Activated naive CD8-positive, alpha-beta T cell treated with anti-CD3 and anti-CD28 coated beads for 36 hours (primary cell): ENCODE measurements at regions not wholly inside any gene's neighbourhood (a gene's known extent, or its start where the extent isn't known, plus 50 kb on each side); places are given as distances from the start of the nearest gene placed in this dataset.
"Not testable (repeated sequence)": the region's sequence is repeated elsewhere in the genome, so short reads cannot be mapped to it uniquely, and the experiment has no call there.

Experiments
- DNase-seq: peaks from one replicate; pipeline ENCODE4 v3.0.0; 2021
- H3K27ac Mint-ChIP-seq: one replicate; pipeline ENCODE4 v1.8.0; 2022; ENCODE audit warnings: mild to moderate bottlenecking, moderate library complexity, mixed read lengths
- H3K27me3 Mint-ChIP-seq: one replicate; pipeline ENCODE4 v1.8.0; 2022; ENCODE audit warnings: mild to moderate bottlenecking, mixed read lengths
- H3K36me3 Mint-ChIP-seq: one replicate; pipeline ENCODE4 v1.8.0; 2021; ENCODE audit warnings: mild to moderate bottlenecking, mixed read lengths
- H3K4me1 Mint-ChIP-seq: one replicate; pipeline ENCODE4 v1.8.0; 2021; ENCODE audit warnings: mixed read lengths
- H3K4me3 Mint-ChIP-seq: one replicate; pipeline ENCODE4 v1.8.0; 2022; ENCODE audit warnings: mild to moderate bottlenecking, moderate library complexity, mixed read lengths
- H3K9me3 Mint-ChIP-seq: one replicate; pipeline ENCODE4 v1.8.0; 2022; ENCODE audit warnings: mixed read lengths

GRCh38 chr2:16381511-16381910, 284.1 kb downstream of the CYRIA start:
- H3K4me1 Mint-ChIP-seq = no peaks in the 10 kb centered on the region
- H3K4me3 Mint-ChIP-seq = no peak overlapping the region
- no peak for DNase-seq
- H3K36me3 Mint-ChIP-seq = no peaks in the 10 kb centered on the region
- H3K27me3 Mint-ChIP-seq = no peaks in the 10 kb centered on the region
- H3K9me3 Mint-ChIP-seq = no peaks in the 10 kb centered on the region
- no peak overlapping the region for H3K27ac Mint-ChIP-seq

GRCh38 chr2:16379901-16380300, 285.7 kb downstream of the CYRIA start:
- H3K36me3 Mint-ChIP-seq, H3K27me3 Mint-ChIP-seq, H3K4me1 Mint-ChIP-seq, H3K9me3 Mint-ChIP-seq, DNase-seq, H3K27ac Mint-ChIP-seq, H3K4me3 Mint-ChIP-seq: not testable (repeated sequence)

GRCh38 chr2:16379061-16379460, 286.6 kb downstream of the CYRIA start:
- not testable (repeated sequence) for H3K27me3 Mint-ChIP-seq, H3K9me3 Mint-ChIP-seq, H3K4me1 Mint-ChIP-seq, H3K27ac Mint-ChIP-seq, DNase-seq, H3K36me3 Mint-ChIP-seq, H3K4me3 Mint-ChIP-seq

- no peaks in the 10 kb centered on the region for H3K4me1 Mint-ChIP-seq
- H3K4me3 Mint-ChIP-seq = no peak overlapping the region
- H3K27me3 Mint-ChIP-seq = no peaks in the 10 kb centered on the region
- H3K27ac Mint-ChIP-seq = no peak overlapping the region
- no peaks in the 10 kb centered on the region for H3K9me3 Mint-ChIP-seq
- no peak for DNase-seq
- H3K36me3 Mint-ChIP-seq = no peaks in the 10 kb centered on the region
Observed at GRCh38 chr2:16378031-16378430, 287.6 kb downstream of the CYRIA start.

GRCh38 chr2:16375981-16376380, 289.7 kb downstream of the CYRIA start:
- no peak overlapping the region for H3K4me3 Mint-ChIP-seq
- no peaks in the 10 kb centered on the region for H3K36me3 Mint-ChIP-seq
- H3K9me3 Mint-ChIP-seq = no peaks in the 10 kb centered on the region
- no peak for DNase-seq
- H3K27me3 Mint-ChIP-seq = no peaks in the 10 kb centered on the region
- H3K27ac Mint-ChIP-seq = no peak overlapping the region
- H3K4me1 Mint-ChIP-seq = no peaks in the 10 kb centered on the region

GRCh38 chr2:16375351-16375750, 290.3 kb downstream of the CYRIA start:
- no peaks in the 10 kb centered on the region for H3K4me1 Mint-ChIP-seq
- H3K27me3 Mint-ChIP-seq = no peaks in the 10 kb centered on the region
- no peak overlapping the region for H3K27ac Mint-ChIP-seq
- no peaks in the 10 kb centered on the region for H3K9me3 Mint-ChIP-seq
- no peak overlapping the region for H3K4me3 Mint-ChIP-seq
- no peak for DNase-seq
- H3K36me3 Mint-ChIP-seq = no peaks in the 10 kb centered on the region

GRCh38 chr2:16374671-16375070, 291.0 kb downstream of the CYRIA start:
- Mint-ChIP-seq H3K4me3 (no peak overlapping the region), H3K9me3 (no peaks in the 10 kb centered on the region), H3K36me3 (no peaks in the 10 kb centered on the region), H3K27ac (no peak overlapping the region), H3K4me1 (no peaks in the 10 kb centered on the region), H3K27me3 (no peaks in the 10 kb centered on the region)
- no peak for DNase-seq

GRCh38 chr2:16373341-16373740, 292.3 kb downstream of the CYRIA start:
- no peak overlapping the region for H3K4me3 Mint-ChIP-seq
- no peaks in the 10 kb centered on the region for H3K4me1 Mint-ChIP-seq
- H3K27me3 Mint-ChIP-seq = no peaks in the 10 kb centered on the region
- H3K27ac Mint-ChIP-seq = no peak overlapping the region
- no peak for DNase-seq
- no peaks in the 10 kb centered on the region for H3K9me3 Mint-ChIP-seq
- no peaks in the 10 kb centered on the region for H3K36me3 Mint-ChIP-seq

GRCh38 chr2:16371751-16372150, 293.9 kb downstream of the CYRIA start:
- no peaks in the 10 kb centered on the region for H3K9me3 Mint-ChIP-seq

GRCh38 chr2:16368951-16369350, 296.7 kb downstream of the CYRIA start:
- no peak overlapping the region for H3K27ac Mint-ChIP-seq
- no peaks in the 10 kb centered on the region for H3K36me3 Mint-ChIP-seq
- H3K4me1 Mint-ChIP-seq = no peaks in the 10 kb centered on the region
- H3K27me3 Mint-ChIP-seq = peaks cover 3% of the 10 kb centered on the region
- no peak overlapping the region for H3K4me3 Mint-ChIP-seq
- H3K9me3 Mint-ChIP-seq = no peaks in the 10 kb centered on the region
- no peak for DNase-seq

More at GRCh38 chr2:16371751-16372150, 293.9 kb downstream of the CYRIA start:
- Mint-ChIP-seq H3K27ac (no peak overlapping the region), H3K4me3 (no peak overlapping the region), H3K27me3 (no peaks in the 10 kb centered on the region), H3K36me3 (no peaks in the 10 kb centered on the region), H3K4me1 (no peaks in the 10 kb centered on the region)
- DNase-seq = no peak

GRCh38 chr2:16368328-16368727, 297.3 kb downstream of the CYRIA start:
- no peaks in the 10 kb centered on the region for H3K9me3 Mint-ChIP-seq
- H3K36me3 Mint-ChIP-seq = no peaks in the 10 kb centered on the region
- DNase-seq = no peak
- no peaks in the 10 kb centered on the region for H3K4me1 Mint-ChIP-seq
- H3K4me3 Mint-ChIP-seq = no peak overlapping the region
- H3K27me3 Mint-ChIP-seq = peaks cover 5% of the 10 kb centered on the region
- no peak overlapping the region for H3K27ac Mint-ChIP-seq

GRCh38 chr2:16365366-16365765, 300.3 kb downstream of the CYRIA start:
- H3K27ac Mint-ChIP-seq = no peak overlapping the region
- no peaks in the 10 kb centered on the region for H3K36me3 Mint-ChIP-seq
- peaks cover 6% of the 10 kb centered on the region for H3K27me3 Mint-ChIP-seq
- no peak for DNase-seq
- H3K4me3 Mint-ChIP-seq = no peak overlapping the region
- no peaks in the 10 kb centered on the region for H3K4me1 Mint-ChIP-seq
- H3K9me3 Mint-ChIP-seq = no peaks in the 10 kb centered on the region

- Mint-ChIP-seq H3K27ac (no peak overlapping the region), H3K27me3 (peaks cover 6% of the 10 kb centered on the region), H3K9me3 (peaks cover 2% of the 10 kb centered on the region), H3K4me3 (no peak overlapping the region), H3K4me1 (no peaks in the 10 kb centered on the region), H3K36me3 (no peaks in the 10 kb centered on the region)
- DNase-seq = no peak
Observed at GRCh38 chr2:16363581-16363980, 302.1 kb downstream of the CYRIA start.

GRCh38 chr2:16362611-16363010, 303.0 kb downstream of the CYRIA start:
- Mint-ChIP-seq H3K27ac (no peak overlapping the region), H3K4me1 (no peaks in the 10 kb centered on the region), H3K27me3 (peaks cover 6% of the 10 kb centered on the region), H3K4me3 (no peak overlapping the region), H3K9me3 (peaks cover 2% of the 10 kb centered on the region), H3K36me3 (no peaks in the 10 kb centered on the region)
- no peak for DNase-seq

GRCh38 chr2:16361261-16361995, 304.2 kb downstream of the CYRIA start:
- Mint-ChIP-seq H3K36me3 (no peaks in the 10 kb centered on the region), H3K4me1 (no peaks in the 10 kb centered on the region), H3K27ac (no peak overlapping the region), H3K9me3 (peaks cover 2% of the 10 kb centered on the region), H3K27me3 (peaks cover 6% of the 10 kb centered on the region), H3K4me3 (no peak overlapping the region)
- DNase-seq = no peak

- Mint-ChIP-seq H3K4me3 (no peak overlapping the region), H3K36me3 (no peaks in the 10 kb centered on the region), H3K27ac (no peak overlapping the region), H3K4me1 (no peaks in the 10 kb centered on the region), H3K27me3 (peaks cover 5% of the 10 kb centered on the region), H3K9me3 (peaks cover 3% of the 10 kb centered on the region)
- no peak for DNase-seq
Observed at GRCh38 chr2:16359961-16360360, 305.7 kb downstream of the CYRIA start.
